ENCODE measurements at regions not wholly inside any gene's neighbourhood (a gene's known extent, or its start where the extent isn't known, plus 50 kb on each side); places are given as distances from the start of the nearest gene placed in this dataset.
A peak's percentile ranks its signal among the peaks of the same experiment; 100 is the strongest.
"Not testable (repeated sequence)": the region's sequence is repeated elsewhere in the genome, so short reads cannot be mapped to it uniquely, and the experiment has no call there.

- TF ChIP-seq CTCF (conservative IDR thresholded peaks at IDR 0.05) = no peak
- no peak overlapping the region for H3K4me3 Mint-ChIP-seq
- H3K27me3 Mint-ChIP-seq (ENCODE audit: low read depth) = peaks cover 9% of the 10 kb centered on the region
- no peaks in the 10 kb centered on the region for H3K36me3 Mint-ChIP-seq (ENCODE audit: low read depth)
- no peak overlapping the region for H3K27ac Mint-ChIP-seq (ENCODE audit: unreplicated experiment)
- H3K9me3 Mint-ChIP-seq = peaks cover 12% of the 10 kb centered on the region
- DNase-seq (ENCODE audit: low read depth, low spot score) = no peak
- peaks cover 60% of the 10 kb centered on the region for H3K4me1 Mint-ChIP-seq
These were observed 157.8 kb upstream of the AFDN start for GRCh38 chr6:167668754-167669552.

- Mint-ChIP-seq H3K4me1 (peaks cover 57% of the 10 kb centered on the region), H3K27me3 (ENCODE audit: low read depth) (peaks cover 9% of the 10 kb centered on the region), H3K27ac (ENCODE audit: unreplicated experiment) (no peak overlapping the region), H3K9me3 (peaks cover 12% of the 10 kb centered on the region), H3K36me3 (ENCODE audit: low read depth) (no peaks in the 10 kb centered on the region), H3K4me3 (no peak overlapping the region)
- TF ChIP-seq CTCF (conservative IDR thresholded peaks at IDR 0.05) = no peak
- no peak for DNase-seq (ENCODE audit: low read depth, low spot score)
These were observed 157.2 kb upstream of the AFDN start for GRCh38 chr6:167669553-167669849.

- Mint-ChIP-seq H3K4me1 (peaks cover 55% of the 10 kb centered on the region), H3K9me3 (peaks cover 12% of the 10 kb centered on the region), H3K27me3 (ENCODE audit: low read depth) (peaks cover 9% of the 10 kb centered on the region), H3K4me3 (no peak overlapping the region), H3K27ac (ENCODE audit: unreplicated experiment) (peak overlapping the region; percentile 76), H3K36me3 (ENCODE audit: low read depth) (no peaks in the 10 kb centered on the region)
- no peak for TF ChIP-seq CTCF (conservative IDR thresholded peaks at IDR 0.05)
- DNase-seq (ENCODE audit: low read depth, low spot score) = no peak
These were observed 156.6 kb upstream of the AFDN start for GRCh38 chr6:167669870-167670802.

- Mint-ChIP-seq H3K36me3 (ENCODE audit: low read depth) (no peaks in the 10 kb centered on the region), H3K9me3 (peaks cover 12% of the 10 kb centered on the region), H3K27me3 (ENCODE audit: low read depth) (peaks cover 6% of the 10 kb centered on the region), H3K4me3 (no peak overlapping the region), H3K4me1 (peaks cover 54% of the 10 kb centered on the region), H3K27ac (ENCODE audit: unreplicated experiment) (no peak overlapping the region)
- no peak for DNase-seq (ENCODE audit: low read depth, low spot score)
- TF ChIP-seq CTCF (conservative IDR thresholded peaks at IDR 0.05) = no peak
These were observed 155.8 kb upstream of the AFDN start for GRCh38 chr6:167670938-167671338.

GRCh38 chr6:167671379-167671976, 155.2 kb upstream of the AFDN start:
- peaks cover 54% of the 10 kb centered on the region for H3K4me1 Mint-ChIP-seq
- H3K27me3 Mint-ChIP-seq (ENCODE audit: low read depth); H3K27ac Mint-ChIP-seq (ENCODE audit: unreplicated experiment): not testable (repeated sequence)

More at GRCh38 chr6:167671379-167671976, 155.2 kb upstream of the AFDN start:
- not testable (repeated sequence) for H3K4me3 Mint-ChIP-seq; H3K36me3 Mint-ChIP-seq (ENCODE audit: low read depth); DNase-seq (ENCODE audit: low read depth, low spot score)
- H3K9me3 Mint-ChIP-seq = peaks cover 12% of the 10 kb centered on the region
